DLD1 (cell line): ENCODE measurements at regions not wholly inside any gene's neighbourhood (a gene's known extent, or its start where the extent isn't known, plus 50 kb on each side); places are given as distances from the start of the nearest gene placed in this dataset.
"Not testable (repeated sequence)": the region's sequence is repeated elsewhere in the genome, so short reads cannot be mapped to it uniquely, and the experiment has no call there.

Source experiments
- in situ Hi-C: cut with HindIII; loops from 2 replicates; pipeline ENCODE4 v1.10.0; 2017; ENCODE audit warnings: low sequenced_read_pairs

DNA sequence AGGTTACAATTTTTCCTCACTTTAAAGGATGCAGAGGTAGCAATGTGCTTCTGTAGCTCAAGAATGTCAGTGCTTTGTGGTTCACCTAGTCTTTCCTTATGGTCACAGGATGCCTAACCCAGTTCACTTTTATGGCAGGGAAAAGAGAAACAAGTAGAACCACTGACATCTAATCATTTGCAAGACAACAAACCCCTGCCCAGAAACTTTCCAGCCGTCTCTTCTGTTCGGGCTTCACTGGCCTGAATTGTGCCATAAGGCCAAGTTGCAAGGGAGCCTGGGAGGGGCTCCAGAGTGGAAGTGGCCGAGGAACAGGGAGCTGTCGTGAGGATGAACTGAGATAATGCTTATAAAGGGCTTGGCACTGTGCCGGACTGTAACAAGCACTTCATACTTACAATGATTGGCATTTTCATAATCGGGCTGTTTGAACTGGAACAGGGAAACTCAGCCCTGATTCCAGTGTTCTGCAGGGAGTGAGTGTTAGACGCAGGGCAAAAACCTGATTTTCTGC is 212.6 kb downstream of the BCAS1 start:
- in situ Hi-C loops, result no loop called here

DNA sequence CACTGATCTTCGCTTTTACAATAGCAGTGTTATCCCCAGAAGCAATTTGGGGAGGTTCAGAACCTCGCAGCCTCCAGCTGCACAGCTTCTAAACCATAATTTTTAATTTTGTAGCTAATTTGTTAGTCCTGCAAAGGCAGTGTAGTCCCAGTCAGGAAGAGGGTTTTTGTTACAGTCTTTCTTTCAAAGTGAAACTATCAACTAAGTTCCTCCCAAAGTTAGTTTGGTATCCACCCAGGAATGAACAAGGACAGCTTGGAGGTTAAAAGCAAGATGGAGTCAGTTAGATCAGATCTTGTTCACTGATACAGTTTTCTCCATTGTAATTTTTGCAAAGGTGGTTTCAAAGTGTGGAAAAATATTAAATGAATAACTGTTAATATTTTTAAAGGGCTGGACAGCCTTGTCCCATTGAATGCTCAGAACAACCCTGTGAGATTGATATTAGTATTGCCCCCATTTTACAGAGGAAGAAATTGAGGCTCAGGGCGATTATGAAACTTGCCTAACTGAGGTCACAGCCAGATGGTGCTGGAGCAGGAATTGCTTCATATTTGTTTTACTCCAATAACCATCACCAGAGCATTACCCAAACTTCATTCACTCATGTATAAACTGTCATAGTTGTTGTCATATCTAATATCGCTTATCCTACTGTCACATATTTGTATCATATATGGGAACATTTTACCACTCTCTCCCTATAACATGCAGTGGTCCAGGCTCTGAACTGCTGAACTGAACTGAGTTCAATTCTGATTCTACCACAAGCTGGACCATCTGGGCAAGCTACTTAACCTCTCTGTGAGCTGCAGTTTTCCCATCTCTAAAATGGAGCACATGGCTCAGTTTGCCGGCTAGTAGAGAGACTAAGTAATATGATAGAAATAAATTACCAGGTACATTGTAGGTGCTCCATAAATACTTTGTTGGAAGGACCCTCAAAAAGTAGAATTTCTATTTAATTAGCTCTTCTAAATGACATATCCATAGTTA is 213.8 kb downstream of the BCAS1 start:
- in situ Hi-C loops, result no loop called here

DNA sequence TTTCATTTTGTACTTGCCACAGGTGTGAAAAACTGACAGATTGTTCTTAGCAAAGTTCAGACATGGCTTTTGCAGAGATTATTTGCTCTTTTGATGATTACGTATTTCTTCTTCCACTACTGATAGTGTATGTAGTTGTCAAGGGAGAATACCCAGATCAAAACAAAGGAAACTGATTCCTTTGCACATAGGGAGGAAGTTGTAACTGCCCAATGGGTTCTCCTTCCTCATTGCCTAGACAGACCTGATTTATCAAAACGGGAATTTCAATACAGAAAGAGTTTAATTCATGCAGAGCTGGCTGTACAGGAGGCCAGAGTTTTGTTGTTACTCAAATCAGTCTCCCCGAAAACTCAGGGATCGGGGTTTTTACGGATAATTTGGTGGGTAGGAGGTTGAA is 214.7 kb downstream of the BCAS1 start:
- in situ Hi-C loops, result no loop called here

DNA sequence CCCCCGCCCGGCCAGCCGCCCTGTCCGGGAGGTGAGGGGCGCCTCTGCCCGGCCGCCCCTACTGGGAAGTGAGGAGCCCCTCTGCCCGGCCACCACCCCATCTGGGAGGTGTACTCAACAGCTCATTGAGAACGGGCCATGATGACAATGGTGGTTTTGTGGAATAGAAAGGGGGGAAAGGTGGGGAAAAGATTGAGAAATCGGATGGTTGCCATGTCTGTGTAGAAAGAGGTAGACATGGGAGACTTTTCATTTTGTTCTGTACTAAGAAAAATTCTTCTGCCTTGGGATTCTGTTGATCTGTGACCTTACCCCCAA is 215.8 kb downstream of the BCAS1 start:
- in situ Hi-C loops, result not testable (repeated sequence)

DNA sequence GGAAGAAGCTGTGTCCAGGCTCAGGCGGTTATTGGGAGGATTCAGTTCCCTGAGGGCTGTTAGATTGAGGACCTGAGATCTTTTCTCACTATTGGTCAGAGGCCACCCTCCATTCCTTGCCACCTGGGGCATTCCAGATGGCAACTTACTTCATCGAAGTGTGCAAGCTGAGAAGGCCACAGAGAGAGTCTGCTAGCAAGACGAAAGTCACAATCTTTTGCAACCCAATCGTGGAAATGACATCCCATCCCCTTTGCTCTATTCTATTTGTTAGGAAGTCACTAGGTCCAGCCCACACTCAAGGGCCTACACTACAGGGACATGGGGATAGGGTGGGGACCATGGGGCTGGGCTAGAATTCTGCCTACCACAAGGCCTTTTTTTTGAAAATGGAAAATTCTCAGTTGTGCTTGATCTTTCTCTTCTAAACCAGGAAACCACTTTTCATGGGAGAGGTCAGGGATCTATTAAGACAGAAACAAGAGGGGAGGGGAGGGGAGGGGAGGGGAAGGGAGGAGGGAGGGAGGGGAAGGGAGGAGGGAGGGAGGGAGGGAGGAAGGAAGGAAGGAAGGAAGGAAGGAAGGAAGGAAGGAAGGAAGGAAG is 217.2 kb downstream of the BCAS1 start:
- in situ Hi-C loops, result no loop called here

DNA sequence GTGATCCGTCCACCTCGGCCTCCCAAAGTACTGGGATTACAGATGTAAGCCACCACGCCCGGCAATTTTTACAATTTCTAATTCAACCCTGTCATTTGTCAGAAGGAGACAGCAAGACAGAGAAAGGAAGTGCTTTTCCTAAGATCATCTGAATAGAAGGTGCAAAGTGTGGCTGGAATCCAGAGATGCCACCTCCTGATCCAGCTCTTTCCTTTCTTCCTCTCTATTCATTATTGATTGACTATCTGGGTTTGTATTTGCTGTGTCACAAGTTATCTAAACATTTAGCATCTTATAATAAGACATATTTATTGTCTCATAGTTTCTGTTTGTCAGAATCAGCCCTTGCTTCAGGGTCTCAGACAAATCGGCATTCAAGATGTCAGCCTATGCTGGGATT is 217.7 kb downstream of the BCAS1 start:
- in situ Hi-C loops, result no loop called here

DNA sequence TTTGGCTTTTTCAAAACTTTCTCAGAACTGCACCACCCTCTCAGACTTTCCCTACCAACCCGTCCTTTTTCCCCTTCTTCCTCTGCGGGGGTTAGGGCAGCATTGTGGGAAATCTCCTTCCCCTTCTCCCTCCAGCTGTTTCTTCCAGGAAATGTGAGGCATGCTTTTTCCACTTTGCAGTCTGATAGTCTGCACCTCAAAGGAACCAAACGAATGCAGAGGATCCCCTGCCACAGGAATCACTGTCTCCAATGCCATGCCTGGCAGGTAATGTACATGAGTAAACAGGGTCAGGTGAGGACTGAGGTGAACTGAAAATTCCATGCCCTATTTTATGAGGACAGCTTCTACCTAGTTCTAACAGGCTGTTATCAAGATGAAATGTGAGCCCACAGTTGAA is 218.4 kb downstream of the BCAS1 start:
- in situ Hi-C loops, result no loop called here

DNA sequence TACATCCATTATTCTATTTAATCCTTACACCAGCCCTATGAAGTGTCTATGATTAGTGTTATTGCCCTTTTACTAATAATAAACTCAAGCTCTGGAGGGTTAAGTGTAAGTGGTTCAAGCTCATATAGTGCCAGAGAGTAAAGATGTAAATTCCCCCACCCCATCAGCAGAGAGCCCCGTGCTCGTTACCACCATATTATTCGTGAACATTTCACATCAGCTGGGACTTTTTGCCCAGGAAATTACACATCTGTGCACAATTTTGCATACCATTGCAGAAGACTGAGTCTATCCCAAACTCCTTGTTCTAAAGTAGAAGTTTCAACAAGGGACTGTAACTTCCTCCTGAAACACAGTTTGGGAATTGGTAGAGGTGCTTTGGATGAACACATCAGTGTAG is 220.1 kb downstream of the BCAS1 start:
- in situ Hi-C loops, result no loop called here

DNA sequence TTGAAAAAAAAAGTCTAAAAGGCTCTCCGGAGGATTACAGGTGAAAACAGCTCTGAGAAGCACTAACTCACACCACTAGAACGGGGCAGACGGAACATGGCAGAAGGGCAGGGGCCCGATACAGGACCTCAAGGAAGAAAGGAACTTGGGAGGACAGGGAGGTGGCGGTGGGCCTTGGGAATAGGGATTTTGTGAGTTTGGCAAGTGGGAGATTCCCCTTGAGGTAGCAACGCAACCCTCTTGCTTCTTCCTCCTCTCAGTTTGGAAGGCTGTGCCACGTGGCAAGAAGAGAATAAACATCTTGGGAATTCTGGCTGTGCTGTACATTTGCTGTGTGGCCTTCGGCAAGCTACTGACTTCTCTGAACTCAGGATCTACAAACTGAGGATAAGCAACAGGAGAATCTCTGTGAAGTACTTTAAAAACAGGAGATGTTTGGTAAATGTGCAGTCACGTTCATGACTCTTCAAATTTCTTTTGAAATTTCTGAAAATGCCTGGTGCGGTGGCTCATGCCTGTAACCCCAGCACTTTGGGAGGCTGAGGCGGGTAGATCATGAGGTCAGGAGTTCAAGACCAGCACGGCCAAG is 220.8 kb downstream of the BCAS1 start:
- in situ Hi-C loops, result loop anchor here (10.0 kb wide), 1 partner anchor 95 kb away; no protein-coding TSS in a partner anchor

DNA sequence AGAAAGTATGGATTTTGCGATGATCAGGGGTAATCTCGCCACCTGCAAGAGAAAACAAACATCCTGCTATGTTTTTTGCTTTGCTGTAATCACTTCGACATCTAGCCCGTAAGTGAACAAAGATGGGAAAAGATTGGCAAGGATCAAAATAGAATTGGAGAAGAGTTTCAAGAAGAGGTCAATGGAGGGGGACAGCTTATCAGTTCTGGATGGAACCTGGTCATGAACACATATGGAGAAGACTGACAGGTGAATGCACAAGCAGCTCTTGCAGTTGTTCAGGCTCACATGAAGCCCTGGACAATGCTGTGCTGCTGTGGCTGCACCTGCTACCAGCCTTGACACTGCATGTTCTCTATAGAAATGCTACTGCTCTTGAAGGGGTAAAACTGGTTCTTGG is 222.1 kb downstream of the BCAS1 start:
- in situ Hi-C loops, result loop anchor here (10.0 kb wide), 1 partner anchor 94 kb away; no protein-coding TSS in a partner anchor

DNA sequence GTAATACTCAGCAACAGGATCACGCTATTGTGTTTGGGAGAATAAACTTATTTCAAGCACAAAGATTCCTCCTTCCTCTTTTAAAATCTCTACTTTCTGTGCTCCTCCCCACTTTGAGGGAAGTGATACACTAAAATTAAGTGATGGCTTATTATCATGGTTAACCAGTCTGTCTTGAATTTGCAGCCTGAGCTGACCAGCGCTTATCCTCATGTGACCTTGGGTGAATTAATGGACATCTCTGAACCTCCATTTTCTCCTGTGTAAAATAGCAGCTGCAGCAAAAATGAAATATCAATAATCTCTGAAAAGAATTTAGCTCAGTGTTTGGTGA is 222.6 kb downstream of the BCAS1 start:
- in situ Hi-C loops, result loop anchor here (10.0 kb wide), 1 partner anchor 93 kb away; no protein-coding TSS in a partner anchor

DNA sequence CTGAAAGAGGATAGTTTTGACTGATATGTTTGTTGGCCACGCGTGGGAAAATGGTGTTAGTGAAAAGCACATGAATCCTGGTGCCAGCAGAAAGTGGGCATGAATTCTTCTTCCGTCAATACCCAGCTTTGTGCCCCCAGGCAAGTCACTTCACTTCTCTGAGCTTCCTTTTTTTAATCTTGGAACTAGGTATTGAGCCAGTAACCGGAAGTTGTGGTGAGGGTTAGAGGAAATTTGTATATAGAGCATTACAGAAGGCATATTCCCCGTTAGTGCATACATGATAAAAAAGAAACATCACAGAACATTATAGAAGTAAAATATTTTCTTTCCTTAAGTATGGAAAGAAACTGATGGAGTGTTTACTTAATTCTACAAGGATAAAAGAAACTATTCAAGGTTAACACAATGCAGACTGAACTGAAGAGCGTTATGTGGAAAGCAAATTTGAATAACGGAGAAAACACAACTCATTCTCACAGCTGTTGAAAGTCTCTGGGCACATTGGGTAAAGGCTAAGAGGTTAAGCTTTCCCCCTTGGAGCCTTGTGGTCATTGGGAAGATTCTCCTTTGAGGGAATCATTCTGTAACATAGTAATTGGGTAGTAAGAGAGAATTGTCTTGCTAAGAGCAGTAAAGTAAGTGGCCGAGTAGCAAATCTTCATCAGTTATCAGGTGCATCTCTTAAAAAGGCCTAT is 223.1 kb downstream of the BCAS1 start:
- in situ Hi-C loops, result loop anchor here (10.0 kb wide), 1 partner anchor 92 kb away; no protein-coding TSS in a partner anchor

DNA sequence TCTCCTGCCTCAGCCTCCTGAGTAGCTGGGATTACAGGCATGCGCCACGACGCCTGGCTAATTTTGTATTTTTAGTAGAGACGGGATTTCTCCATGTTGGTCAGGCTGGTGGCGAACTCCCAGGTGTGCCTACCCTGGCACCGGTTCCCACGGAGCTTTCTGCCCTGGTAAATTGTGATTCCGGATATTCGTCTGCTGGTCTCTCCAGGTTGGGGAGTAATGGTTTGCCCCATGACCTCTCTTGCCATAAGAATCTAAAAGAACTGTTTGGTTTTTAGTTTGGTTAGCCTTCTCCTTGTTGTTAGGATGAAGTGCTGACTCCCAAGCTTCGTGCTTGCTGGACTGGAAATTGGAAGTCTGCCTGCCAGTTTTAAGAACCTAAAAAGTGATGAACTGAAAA is 223.8 kb downstream of the BCAS1 start:
- in situ Hi-C loops, result loop anchor here (10.0 kb wide), 1 partner anchor 92 kb away; no protein-coding TSS in a partner anchor

DNA sequence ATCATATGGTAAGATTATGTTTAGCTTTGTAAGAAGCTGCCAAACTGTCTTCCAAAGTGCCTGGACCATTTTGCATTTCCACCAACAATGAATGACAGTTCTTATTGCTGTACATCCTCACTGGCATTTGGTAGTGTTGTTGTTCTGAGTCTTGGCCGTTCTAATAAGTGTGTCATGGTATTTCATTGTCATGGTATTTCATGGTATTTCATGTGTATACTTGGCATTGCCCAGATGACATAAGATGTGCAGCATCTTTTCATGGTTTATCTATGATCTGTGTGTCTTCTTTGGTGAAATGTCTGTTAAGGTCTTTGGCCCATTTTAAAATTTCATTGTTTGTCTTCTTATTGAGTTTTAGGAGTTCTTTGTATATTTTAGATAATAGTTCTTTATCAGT is 224.4 kb downstream of the BCAS1 start:
- in situ Hi-C loops, result loop anchor here (10.0 kb wide), 1 partner anchor 91 kb away; no protein-coding TSS in a partner anchor

DNA sequence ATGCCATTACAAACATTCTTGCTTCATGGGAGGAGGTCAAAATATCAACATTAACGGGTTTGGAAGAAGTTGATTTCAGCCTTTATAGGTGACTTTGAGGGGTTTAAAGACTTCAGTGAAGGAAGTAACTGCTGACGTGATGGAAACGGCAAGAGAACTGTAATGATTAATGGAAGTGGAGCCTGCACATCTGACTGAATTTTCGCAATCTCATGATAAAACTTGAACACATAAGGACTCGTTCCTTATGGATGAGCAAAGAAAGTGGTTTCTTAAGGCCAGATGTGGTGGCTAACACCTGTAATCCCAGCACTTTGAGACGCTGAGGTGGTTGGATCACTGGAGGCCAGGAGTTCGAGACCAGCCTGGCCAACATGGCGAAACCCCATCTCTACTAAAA is 226.1 kb downstream of the BCAS1 start:
- in situ Hi-C loops, result loop anchor here (10.0 kb wide), 1 partner anchor 89 kb away; no protein-coding TSS in a partner anchor

DNA sequence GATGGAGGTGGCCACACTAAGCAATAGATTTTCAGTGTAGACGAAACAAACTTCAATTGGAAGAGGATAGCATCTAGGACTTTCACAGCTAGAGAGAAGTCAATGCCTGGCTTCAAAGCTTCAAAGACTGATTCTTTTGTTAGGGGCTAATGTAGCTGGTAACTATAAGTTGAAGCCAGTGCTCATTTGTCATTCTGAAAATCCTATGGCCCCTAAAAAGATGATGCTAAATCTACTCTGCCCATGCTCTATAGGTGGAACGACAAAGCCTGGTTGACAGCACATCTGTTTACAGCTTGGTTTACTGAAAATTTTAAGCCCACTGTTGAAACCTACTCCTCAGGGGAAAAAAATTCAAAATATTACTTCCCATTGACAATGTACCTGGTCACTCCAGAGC is 226.7 kb downstream of the BCAS1 start:
- in situ Hi-C loops, result loop anchor here (10.0 kb wide), 1 partner anchor 89 kb away; no protein-coding TSS in a partner anchor

DNA sequence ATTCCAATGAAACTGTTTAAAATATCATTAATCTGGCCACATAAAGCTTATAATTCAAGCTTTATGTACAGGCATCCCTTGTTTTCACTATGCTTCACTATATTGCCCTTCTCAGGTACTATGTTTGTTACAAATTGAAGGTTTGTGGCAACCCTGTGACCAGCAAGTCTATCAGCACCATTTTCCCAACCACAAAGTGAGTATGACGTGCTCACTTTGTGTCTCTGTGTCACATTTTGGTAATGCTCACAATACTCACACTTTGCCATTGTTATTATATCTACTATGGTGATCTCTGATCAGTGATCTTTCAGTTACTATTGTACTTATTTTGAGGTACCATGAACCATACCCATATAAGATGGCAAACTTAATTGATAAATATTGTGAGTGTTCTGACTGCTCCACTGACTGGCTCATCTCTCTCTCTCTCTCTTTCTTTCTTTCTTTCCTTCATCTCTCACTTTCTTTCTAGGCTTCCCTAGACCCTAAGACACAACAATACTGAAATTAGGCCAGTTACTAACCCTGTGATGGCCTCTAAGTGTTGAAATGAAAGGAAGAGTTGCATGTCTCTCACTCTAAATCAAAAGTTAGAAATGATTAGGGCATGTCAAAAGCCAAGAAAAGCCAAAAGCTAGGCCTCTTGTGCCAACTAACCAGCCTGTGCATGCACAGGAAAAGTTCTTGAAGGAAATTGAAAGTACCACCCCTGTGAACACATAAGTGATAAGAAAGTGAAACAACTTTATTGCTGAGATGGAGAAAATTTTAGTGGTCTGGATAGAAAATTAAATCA is 227.9 kb downstream of the BCAS1 start:
- in situ Hi-C loops, result loop anchor here (10.0 kb wide), 1 partner anchor 88 kb away; no protein-coding TSS in a partner anchor

DNA sequence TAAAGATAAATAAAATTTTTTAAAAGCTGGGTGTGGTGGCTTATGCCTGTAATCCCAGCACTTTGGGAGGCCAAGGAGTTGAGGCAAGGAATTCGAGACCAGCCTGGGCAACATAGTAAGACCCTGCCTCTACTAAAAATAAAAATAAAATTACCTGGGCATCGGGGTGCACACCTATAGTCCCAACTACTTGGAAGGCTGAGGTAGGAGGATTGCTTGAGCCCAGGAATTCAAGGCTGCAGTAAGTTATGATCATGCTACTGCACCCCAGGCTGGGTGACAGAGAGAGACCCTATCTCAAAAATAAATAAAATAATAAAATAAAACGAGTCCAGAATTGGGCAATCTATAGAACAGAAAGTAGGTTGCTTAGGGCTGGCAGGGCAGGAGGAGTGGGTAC is 228.7 kb downstream of the BCAS1 start:
- in situ Hi-C loops, result loop anchor here (10.0 kb wide), 1 partner anchor 87 kb away; no protein-coding TSS in a partner anchor

DNA sequence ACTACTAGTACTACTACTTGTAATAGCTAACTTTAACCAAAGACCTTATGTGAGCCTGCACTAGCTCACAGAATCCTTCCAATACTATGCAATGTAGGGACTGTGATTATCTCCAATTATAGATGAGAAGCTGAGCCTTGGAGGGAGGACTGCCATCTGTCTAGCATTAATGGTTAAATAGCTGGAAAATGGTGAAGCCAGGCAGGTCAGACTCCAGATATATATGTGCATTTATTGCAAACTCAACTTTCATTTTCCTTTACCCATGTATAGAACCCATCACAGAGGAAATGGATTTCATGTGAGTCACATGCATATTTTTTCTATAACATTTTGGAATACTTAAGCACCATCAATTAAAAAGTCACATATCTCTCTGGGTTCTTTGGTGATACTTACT is 229.9 kb downstream of the BCAS1 start:
- in situ Hi-C loops, result loop anchor here (10.0 kb wide), 1 partner anchor 86 kb away; no protein-coding TSS in a partner anchor
